VCaP (cell line): ENCODE measurements at regions not wholly inside any gene's neighbourhood (a gene's known extent, or its start where the extent isn't known, plus 50 kb on each side); places are given as distances from the start of the nearest gene placed in this dataset.

Experiments used
- H3K27ac ChIP-seq: fragments of 450-650 bp; 2 replicates; pipeline ENCODE4 v1.5.1; 2017
- CTCF ChIP-seq: fragments of 450-650 bp; conservative IDR thresholded peaks from 2 replicates; pipeline ENCODE4 v1.5.1; 2017; ENCODE audit warnings: mild to moderate bottlenecking, moderate library complexity

GRCh38 chr4:181611946-181612600 lies 631.1 kb upstream of the TENM3 start:
- no peak for TF ChIP-seq CTCF
- H3K27ac ChIP-seq: no peak overlapping the region

GRCh38 chr4:181613200-181613599 lies 630.0 kb upstream of the TENM3 start:
- TF ChIP-seq CTCF: no peak
- H3K27ac ChIP-seq: no peak overlapping the region

GRCh38 chr4:181618038-181618618 lies 625.1 kb upstream of the TENM3 start:
- TF ChIP-seq CTCF: no peak
- H3K27ac ChIP-seq: no peak overlapping the region

GRCh38 chr4:181618896-181619295 lies 624.3 kb upstream of the TENM3 start:
- H3K27ac ChIP-seq: no peak overlapping the region
- TF ChIP-seq CTCF: no peak

GRCh38 chr4:181619651-181620050 lies 623.6 kb upstream of the TENM3 start:
- H3K27ac ChIP-seq: no peak overlapping the region
- no peak for TF ChIP-seq CTCF

- no peak overlapping the region for H3K27ac ChIP-seq
- no peak for TF ChIP-seq CTCF
Observed at GRCh38 chr4:181637186-181638105, 605.8 kb upstream of the TENM3 start.

- TF ChIP-seq CTCF: no peak
- no peak overlapping the region for H3K27ac ChIP-seq
Observed at GRCh38 chr4:181643466-181643865, 599.7 kb upstream of the TENM3 start.
